ENCODE measurements at regions not wholly inside any gene's neighbourhood (a gene's known extent, or its start where the extent isn't known, plus 50 kb on each side); places are given as distances from the start of the nearest gene placed in this dataset.
A peak's percentile ranks its signal among the peaks of the same experiment; 100 is the strongest.

GRCh38 chr14:71300566-71301330, 393.5 kb downstream of the PCNX1 start:
- H3K27ac ChIP-seq: no peak overlapping the region
- WGBS, 2 donors: 67 to 71% methylated on average over 5 of the region's 5 CpGs

GRCh38 chr14:71301611-71302010, 394.4 kb downstream of the PCNX1 start:
- Histone ChIP-seq H3K4me3 (no peak overlapping the region), H3K36me3 (replicated peaks in 1 of 2; ENCODE audit: insufficient read depth in 1 of 2, low read depth in 2 of 2) (no peaks in the 10 kb centered on the region), H3K27ac (no peak overlapping the region), H3K9me3 (no peaks in the 10 kb centered on the region), H3K27me3 (no peaks in the 10 kb centered on the region), H3K4me1 (no peaks in the 10 kb centered on the region)
- ATAC-seq (no peak), DNase-seq (no peak)
- intact Hi-C loops (cut with DNase I): no loop called here
- no peak for TF ChIP-seq CTCF (IDR thresholded peaks at IDR 0.05)
- TF ChIP-seq POLR2A (IDR thresholded peaks at IDR 0.05): no peak
- 91 to 98% methylated on average over 2 of the region's 2 CpGs for WGBS, 2 donors

More at GRCh38 chr14:71300566-71301330, 393.5 kb downstream of the PCNX1 start:
- Histone ChIP-seq H3K36me3 (replicated peaks in 1 of 2; ENCODE audit: insufficient read depth in 1 of 2, low read depth in 2 of 2) (no peaks in the 10 kb centered on the region), H3K4me3 (no peak overlapping the region), H3K4me1 (no peaks in the 10 kb centered on the region), H3K27me3 (no peaks in the 10 kb centered on the region), H3K9me3 (no peaks in the 10 kb centered on the region)
- DNase-seq: peak in 1 of 4 donors; percentile 5
- TF ChIP-seq POLR2A (IDR thresholded peaks at IDR 0.05) (no peak), CTCF (IDR thresholded peaks at IDR 0.05) (no peak)
- ATAC-seq: peak; percentile 50
- intact Hi-C loops (cut with DNase I): no loop called here

- TF ChIP-seq CTCF (IDR thresholded peaks at IDR 0.05) (no peak), POLR2A (IDR thresholded peaks at IDR 0.05) (no peak)
- H3K27ac ChIP-seq: no peak overlapping the region
- no peaks in the 10 kb centered on the region for H3K9me3 ChIP-seq
- no peaks in the 10 kb centered on the region for H3K36me3 ChIP-seq (replicated peaks in 1 of 2; ENCODE audit: insufficient read depth in 1 of 2, low read depth in 2 of 2)
- H3K4me3 ChIP-seq: no peak overlapping the region
- no peak for ATAC-seq
- DNase-seq: no peak
- intact Hi-C loops (cut with DNase I): no loop called here
- H3K4me1 ChIP-seq: no peaks in the 10 kb centered on the region
- 91 to 93% methylated on average over 6 of the region's 6 CpGs for WGBS, 2 donors
- no peaks in the 10 kb centered on the region for H3K27me3 ChIP-seq
Measured at GRCh38 chr14:71304690-71305089, 397.4 kb downstream of the PCNX1 start.

GRCh38 chr14:71308671-71309070, 401.4 kb downstream of the PCNX1 start:
- no peak overlapping the region for H3K27ac ChIP-seq
- ATAC-seq (no peak), DNase-seq (no peak)
- 88 to 93% methylated on average over 1 of the region's 1 CpG for WGBS, 2 donors
- no peaks in the 10 kb centered on the region for H3K27me3 ChIP-seq
- H3K4me3 ChIP-seq: no peak overlapping the region
- intact Hi-C loops (cut with DNase I): no loop called here
- TF ChIP-seq POLR2A (IDR thresholded peaks at IDR 0.05) (no peak), CTCF (IDR thresholded peaks at IDR 0.05) (no peak)
- no peaks in the 10 kb centered on the region for H3K36me3 ChIP-seq (replicated peaks in 1 of 2; ENCODE audit: insufficient read depth in 1 of 2, low read depth in 2 of 2)
- no peaks in the 10 kb centered on the region for H3K4me1 ChIP-seq
- H3K9me3 ChIP-seq: no peaks in the 10 kb centered on the region

GRCh38 chr14:71309756-71310155, 402.5 kb downstream of the PCNX1 start:
- Histone ChIP-seq H3K4me1 (no peaks in the 10 kb centered on the region), H3K9me3 (no peaks in the 10 kb centered on the region), H3K36me3 (replicated peaks in 1 of 2; ENCODE audit: insufficient read depth in 1 of 2, low read depth in 2 of 2) (no peaks in the 10 kb centered on the region), H3K27ac (no peak overlapping the region), H3K27me3 (no peaks in the 10 kb centered on the region), H3K4me3 (no peak overlapping the region)
- DNase-seq (no peak), ATAC-seq (peak; percentile 35)
- 81 to 92% methylated on average over 2 of the region's 2 CpGs for WGBS, 2 donors
- TF ChIP-seq POLR2A (IDR thresholded peaks at IDR 0.05) (no peak), CTCF (IDR thresholded peaks at IDR 0.05) (no peak)
- intact Hi-C loops (cut with DNase I): no loop called here

Data from body of pancreas (tissue), 4 donors.